ENCODE measurements at regions not wholly inside any gene's neighbourhood (a gene's known extent, or its start where the extent isn't known, plus 50 kb on each side); places are given as distances from the start of the nearest gene placed in this dataset.

GRCh38 chr1:65056234-65056633 is 89.9 kb upstream of the JAK1 start:
- no peak for DNase-seq (ENCODE audit: insufficient read length, low spot score)
- FAIRE-seq = no peak
- TF ChIP-seq POLR2AphosphoS5 (IDR thresholded peaks at IDR 0.05; ENCODE audit: low read depth, low read length) (no peak), SPI1 (IDR thresholded peaks at IDR 0.05; ENCODE audit: low read depth, low read length) (peak; percentile 25; the same call in 1 of the 2 replicates), POLR2A (IDR thresholded peaks at IDR 0.05; ENCODE audit: low read depth, low read length) (no peak), TAF1 (IDR thresholded peaks at IDR 0.05; ENCODE audit: low read depth, low read length) (no peak), POU2F2 (IDR thresholded peaks at IDR 0.05; ENCODE audit: low read depth, low read length) (no peak), PAX5 (IDR thresholded peaks at IDR 0.05; ENCODE audit: insufficient read depth, low read length, severe bottlenecking) (no peak)

DNA sequence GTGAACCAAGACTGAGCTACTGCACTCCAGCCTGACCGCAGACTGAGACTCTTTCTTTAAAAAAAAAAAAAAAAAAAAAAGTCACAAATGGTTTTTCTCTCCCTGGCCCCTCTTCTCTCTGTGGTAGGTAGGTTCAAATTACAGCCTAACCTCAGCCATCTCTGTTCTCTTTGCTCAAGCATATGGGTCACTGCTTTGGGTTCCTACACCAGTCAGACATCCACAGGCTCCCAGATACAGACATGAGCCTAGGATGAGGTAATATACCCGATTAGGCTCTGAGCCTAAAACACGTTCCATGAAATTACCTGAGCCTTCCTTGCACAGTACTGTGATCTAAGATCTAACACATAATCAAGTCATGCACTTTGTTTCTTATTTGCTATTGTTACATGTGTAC is 90.5 kb upstream of the JAK1 start:
- TF ChIP-seq TAF1 (IDR thresholded peaks at IDR 0.05; ENCODE audit: low read depth, low read length) = no peak
- TF ChIP-seq SPI1 (IDR thresholded peaks at IDR 0.05; ENCODE audit: low read depth, low read length) = no peak
- TF ChIP-seq POLR2A (IDR thresholded peaks at IDR 0.05; ENCODE audit: low read depth, low read length) = no peak
- no peak for TF ChIP-seq POU2F2 (IDR thresholded peaks at IDR 0.05; ENCODE audit: low read depth, low read length)
- TF ChIP-seq PAX5 (IDR thresholded peaks at IDR 0.05; ENCODE audit: insufficient read depth, low read length, severe bottlenecking) = no peak
- TF ChIP-seq POLR2AphosphoS5 (IDR thresholded peaks at IDR 0.05; ENCODE audit: low read depth, low read length) = no peak
- FAIRE-seq = no peak
- no peak for DNase-seq (ENCODE audit: insufficient read length, low spot score)

- TF ChIP-seq POLR2A (IDR thresholded peaks at IDR 0.05; ENCODE audit: low read depth, low read length) (no peak), TAF1 (IDR thresholded peaks at IDR 0.05; ENCODE audit: low read depth, low read length) (no peak), PAX5 (IDR thresholded peaks at IDR 0.05; ENCODE audit: insufficient read depth, low read length, severe bottlenecking) (no peak), POU2F2 (IDR thresholded peaks at IDR 0.05; ENCODE audit: low read depth, low read length) (no peak), POLR2AphosphoS5 (IDR thresholded peaks at IDR 0.05; ENCODE audit: low read depth, low read length) (no peak), SPI1 (IDR thresholded peaks at IDR 0.05; ENCODE audit: low read depth, low read length) (no peak)
- FAIRE-seq (peak; percentile 16), DNase-seq (ENCODE audit: insufficient read length, low spot score) (no peak)
Measured at GRCh38 chr1:65059930-65060538, 88.0 kb upstream of the AK4 start.

DNA sequence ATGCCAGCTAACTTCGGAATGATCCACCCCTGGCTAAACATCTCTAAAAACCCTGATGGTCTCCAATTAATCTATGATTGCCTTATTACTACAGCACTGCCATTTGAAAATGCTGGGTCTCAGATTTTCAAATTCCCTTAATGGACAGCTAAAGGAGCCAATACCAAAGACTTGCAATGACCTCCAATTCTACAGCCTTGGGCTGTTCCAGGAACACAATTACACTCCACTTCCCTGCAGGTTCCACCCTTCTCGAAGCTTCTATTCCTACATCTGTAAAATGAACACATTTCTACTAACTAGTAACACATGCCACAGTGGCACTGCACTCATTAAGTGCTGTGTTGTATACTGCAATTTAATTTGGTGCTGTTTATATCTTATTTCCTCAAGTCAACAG is 85.7 kb upstream of the AK4 start:
- TF ChIP-seq TAF1 (IDR thresholded peaks at IDR 0.05; ENCODE audit: low read depth, low read length) (no peak), POLR2A (IDR thresholded peaks at IDR 0.05; ENCODE audit: low read depth, low read length) (no peak), SPI1 (IDR thresholded peaks at IDR 0.05; ENCODE audit: low read depth, low read length) (no peak), POU2F2 (IDR thresholded peaks at IDR 0.05; ENCODE audit: low read depth, low read length) (no peak), POLR2AphosphoS5 (IDR thresholded peaks at IDR 0.05; ENCODE audit: low read depth, low read length) (no peak), PAX5 (IDR thresholded peaks at IDR 0.05; ENCODE audit: insufficient read depth, low read length, severe bottlenecking) (no peak)
- FAIRE-seq = no peak
- no peak for DNase-seq (ENCODE audit: insufficient read length, low spot score)

- peak; percentile 40 for FAIRE-seq
- DNase-seq (ENCODE audit: insufficient read length, low spot score) = no peak
- TF ChIP-seq POLR2A (IDR thresholded peaks at IDR 0.05; ENCODE audit: low read depth, low read length) = no peak
- TF ChIP-seq POU2F2 (IDR thresholded peaks at IDR 0.05; ENCODE audit: low read depth, low read length) = no peak
- TF ChIP-seq TAF1 (IDR thresholded peaks at IDR 0.05; ENCODE audit: low read depth, low read length) = no peak
- TF ChIP-seq POLR2AphosphoS5 (IDR thresholded peaks at IDR 0.05; ENCODE audit: low read depth, low read length) = no peak
- no peak for TF ChIP-seq SPI1 (IDR thresholded peaks at IDR 0.05; ENCODE audit: low read depth, low read length)
- TF ChIP-seq PAX5 (IDR thresholded peaks at IDR 0.05; ENCODE audit: insufficient read depth, low read length, severe bottlenecking) = no peak
Measured at GRCh38 chr1:65063025-65063424, 85.0 kb upstream of the AK4 start.

- DNase-seq (ENCODE audit: insufficient read length, low spot score) (no peak), FAIRE-seq (no peak)
- TF ChIP-seq POU2F2 (IDR thresholded peaks at IDR 0.05; ENCODE audit: low read depth, low read length) (no peak), TAF1 (IDR thresholded peaks at IDR 0.05; ENCODE audit: low read depth, low read length) (no peak), POLR2A (IDR thresholded peaks at IDR 0.05; ENCODE audit: low read depth, low read length) (no peak), POLR2AphosphoS5 (IDR thresholded peaks at IDR 0.05; ENCODE audit: low read depth, low read length) (no peak), PAX5 (IDR thresholded peaks at IDR 0.05; ENCODE audit: insufficient read depth, low read length, severe bottlenecking) (no peak), SPI1 (IDR thresholded peaks at IDR 0.05; ENCODE audit: low read depth, low read length) (no peak)
Measured at GRCh38 chr1:65064981-65065380, 83.0 kb upstream of the AK4 start.

- TF ChIP-seq TAF1 (IDR thresholded peaks at IDR 0.05; ENCODE audit: low read depth, low read length) (no peak), POLR2A (IDR thresholded peaks at IDR 0.05; ENCODE audit: low read depth, low read length) (no peak), POU2F2 (IDR thresholded peaks at IDR 0.05; ENCODE audit: low read depth, low read length) (no peak), POLR2AphosphoS5 (IDR thresholded peaks at IDR 0.05; ENCODE audit: low read depth, low read length) (no peak), PAX5 (IDR thresholded peaks at IDR 0.05; ENCODE audit: insufficient read depth, low read length, severe bottlenecking) (no peak)
- DNase-seq (ENCODE audit: insufficient read length, low spot score) = no peak
- no peak for FAIRE-seq
Measured at GRCh38 chr1:65065524-65066418, 82.2 kb upstream of the AK4 start.

GRCh38 chr1:65066419-65066765 is 81.6 kb upstream of the AK4 start:
- TF ChIP-seq TAF1 (IDR thresholded peaks at IDR 0.05; ENCODE audit: low read depth, low read length) = no peak
- TF ChIP-seq PAX5 (IDR thresholded peaks at IDR 0.05; ENCODE audit: insufficient read depth, low read length, severe bottlenecking) = no peak
- no peak for TF ChIP-seq POLR2A (IDR thresholded peaks at IDR 0.05; ENCODE audit: low read depth, low read length)
- TF ChIP-seq SPI1 (IDR thresholded peaks at IDR 0.05; ENCODE audit: low read depth, low read length) = no peak
- TF ChIP-seq POLR2AphosphoS5 (IDR thresholded peaks at IDR 0.05; ENCODE audit: low read depth, low read length) = no peak
- no peak for TF ChIP-seq POU2F2 (IDR thresholded peaks at IDR 0.05; ENCODE audit: low read depth, low read length)
- no peak for DNase-seq (ENCODE audit: insufficient read length, low spot score)
- no peak for FAIRE-seq

GRCh38 chr1:65066766-65067490 is 81.1 kb upstream of the AK4 start:
- peak; percentile 52 for FAIRE-seq
- TF ChIP-seq SPI1 (IDR thresholded peaks at IDR 0.05; ENCODE audit: low read depth, low read length) = no peak
- TF ChIP-seq POLR2A (IDR thresholded peaks at IDR 0.05; ENCODE audit: low read depth, low read length) = no peak
- TF ChIP-seq PAX5 (IDR thresholded peaks at IDR 0.05; ENCODE audit: insufficient read depth, low read length, severe bottlenecking) = no peak
- TF ChIP-seq POLR2AphosphoS5 (IDR thresholded peaks at IDR 0.05; ENCODE audit: low read depth, low read length) = no peak
- no peak for TF ChIP-seq POU2F2 (IDR thresholded peaks at IDR 0.05; ENCODE audit: low read depth, low read length)
- TF ChIP-seq TAF1 (IDR thresholded peaks at IDR 0.05; ENCODE audit: low read depth, low read length) = no peak
- peak; percentile 38 for DNase-seq (ENCODE audit: insufficient read length, low spot score)
